IMR-90 (cell line): ENCODE measurements at regions not wholly inside any gene's neighbourhood (a gene's known extent, or its start where the extent isn't known, plus 50 kb on each side); places are given as distances from the start of the nearest gene placed in this dataset.
"Not testable (repeated sequence)": the region's sequence is repeated elsewhere in the genome, so short reads cannot be mapped to it uniquely, and the experiment has no call there.

Experiments used
- ATAC-seq: fragments of 200-7000 bp; cut with Tn5 transposase; 2 replicates; pipeline ENCODE4 v1.9.1; 2020; ENCODE audit warnings: low read depth, mild to moderate bottlenecking, moderate library complexity
- BruUV-seq: library from RNA; stranded (reverse); fragments of 400-500 nt; replicated peaks from 2 replicates; lab custom pipeline; 2021; lab: Mats Ljungman, UMichigan
- CTCF ChIA-PET: fragments of 300-600 bp; formaldehyde crosslinking; extraction: SDS; loops from one replicate; lab custom pipeline; 2021; ENCODE audit warnings: antibody characterized with exemption; lab: Yijun Ruan, JAX
- POLR2A ChIA-PET: fragments of 300-600 bp; sonication (Branson Sonifier 250); formaldehyde crosslinking; loops from one replicate; lab custom pipeline; 2022; ENCODE audit warnings: antibody characterized with exemption; ENCODE audit not compliant: unreplicated experiment; lab: Charles Lee
- DNase-seq: peaks from one replicate; pipeline ENCODE4 v3.0.0; 2013
- H2AFZ ChIP-seq: replicated peaks from 2 replicates; pipeline ENCODE3; 2013; ENCODE audit warnings: low read length, mild to moderate bottlenecking; ENCODE audit not compliant: poor library complexity
- H2AK5ac ChIP-seq: 2 replicates; pipeline ENCODE4 v1.6.1; 2013; ENCODE audit warnings: low read depth, low read length, inconsistent platforms
- H2AK9ac ChIP-seq: replicated peaks from 2 replicates; pipeline ENCODE3; 2013; ENCODE audit warnings: mild to moderate bottlenecking, low read depth, low read length, moderate library complexity; ENCODE audit not compliant: poor library complexity
- H2BK120ac ChIP-seq: 2 replicates; pipeline ENCODE4 v1.6.1; 2013; ENCODE audit warnings: low read depth, low read length, inconsistent platforms
- H2BK15ac ChIP-seq: 3 replicates; pipeline ENCODE4 v1.6.1; 2013; ENCODE audit warnings: low read depth, low read length, inconsistent platforms
- H2BK20ac ChIP-seq: 2 replicates; pipeline ENCODE4 v1.6.1; 2013; ENCODE audit warnings: low read depth, mild to moderate bottlenecking, inconsistent platforms, low read length, moderate library complexity
- H2BK5ac ChIP-seq: 2 replicates; pipeline ENCODE4 v1.6.1; 2013; ENCODE audit warnings: mild to moderate bottlenecking, low read depth, low read length, inconsistent platforms; ENCODE audit not compliant: poor library complexity, severe bottlenecking
- H3K14ac ChIP-seq: replicated peaks from 2 replicates; pipeline ENCODE4 v1.6.1; 2013; ENCODE audit warnings: low read depth, low read length, inconsistent platforms
- H3K18ac ChIP-seq: 2 replicates; pipeline ENCODE4 v1.6.1; 2013; ENCODE audit warnings: low read depth, low read length, control low read depth
- H3K23ac ChIP-seq: 2 replicates; pipeline ENCODE4 v1.6.1; 2013; ENCODE audit warnings: low read depth, low read length, inconsistent platforms
- H3K27ac ChIP-seq: 2 replicates; pipeline ENCODE4 v1.5.1; 2013; ENCODE audit warnings: mild to moderate bottlenecking, control low read depth, low read length; ENCODE audit not compliant: insufficient read depth
- H3K27me3 ChIP-seq: 2 replicates; pipeline ENCODE4 v1.6.1; 2013; ENCODE audit warnings: low read length; ENCODE audit not compliant: control insufficient read depth, insufficient read depth
- H3K36me3 ChIP-seq: 2 replicates; pipeline ENCODE4 v1.6.1; 2013; ENCODE audit warnings: low read length, mixed read lengths; ENCODE audit not compliant: control insufficient read depth, insufficient read depth
- H3K4ac ChIP-seq: 2 replicates; pipeline ENCODE4 v1.6.1; 2013; ENCODE audit warnings: low read depth, low read length, inconsistent platforms
- H3K4me1 ChIP-seq: 2 replicates; pipeline ENCODE4 v1.6.1; 2013; ENCODE audit warnings: low read length, mixed read lengths; ENCODE audit not compliant: control insufficient read depth, insufficient read depth
- H3K4me2 ChIP-seq: 2 replicates; pipeline ENCODE4 v1.6.1; 2013; ENCODE audit warnings: low read depth, mild to moderate bottlenecking, control low read depth, low read length, moderate library complexity
- H3K4me3 ChIP-seq: 2 replicates; pipeline ENCODE4 v1.5.1; 2013; ENCODE audit warnings: low read depth, mild to moderate bottlenecking, control low read depth, low read length, moderate library complexity; ENCODE audit not compliant: insufficient read depth
- H3K56ac ChIP-seq: 2 replicates; pipeline ENCODE4 v1.6.1; 2013; ENCODE audit warnings: low read length, inconsistent platforms; ENCODE audit not compliant: insufficient read depth; ENCODE audit errors: extremely low read depth
- H3K79me1 ChIP-seq, 2 experiments: 2 replicates each; pipeline ENCODE4 v1.6.1; 2013; ENCODE audit warnings: low read length in 2 of 2, inconsistent platforms in 1 of 2, low read depth in 1 of 2
- H3K9ac ChIP-seq: 2 replicates; pipeline ENCODE4 v1.6.1; 2013; ENCODE audit warnings: low read depth, low read length, control low read depth
- H3K9me1 ChIP-seq: 2 replicates; pipeline ENCODE4 v1.6.1; 2013; ENCODE audit warnings: low read length, inconsistent platforms; ENCODE audit not compliant: insufficient read depth
- H3K9me3 ChIP-seq: 2 replicates; pipeline ENCODE4 v1.6.1; 2013; ENCODE audit warnings: low read length; ENCODE audit not compliant: control insufficient read depth, insufficient read depth
- H4K20me1 ChIP-seq: 2 replicates; pipeline ENCODE4 v1.6.1; 2013; ENCODE audit warnings: low read length, inconsistent platforms; ENCODE audit not compliant: insufficient read depth
- H4K5ac ChIP-seq: 2 replicates; pipeline ENCODE4 v1.6.1; 2013; ENCODE audit warnings: mild to moderate bottlenecking, low read depth, low read length, control low read depth
- H4K8ac ChIP-seq, 2 experiments: 2 replicates each; pipeline ENCODE4 v1.6.1; 2013; ENCODE audit warnings: low read depth in 2 of 2, low read length in 2 of 2, control low read depth in 1 of 2, inconsistent platforms in 1 of 2
- H4K91ac ChIP-seq: 2 replicates; pipeline ENCODE4 v1.6.1; 2013; ENCODE audit warnings: low read depth, low read length, inconsistent platforms; ENCODE audit not compliant: insufficient read depth
- MAZ ChIP-seq: IDR thresholded peaks from 2 replicates; pipeline ENCODE4 v1.6.1; 2012; ENCODE audit warnings: low read depth, mild to moderate bottlenecking, low read length, improper control_type of control experiment, moderate library complexity, borderline replicate concordance
- RAD21 ChIP-seq: IDR thresholded peaks from 2 replicates; pipeline ENCODE4 v1.6.1; 2012; ENCODE audit warnings: low read length, improper control_type of control experiment
- RCOR1 ChIP-seq: IDR thresholded peaks from 2 replicates; pipeline ENCODE4 v1.6.1; 2012; ENCODE audit warnings: mild to moderate bottlenecking, low read length, improper control_type of control experiment; ENCODE audit not compliant: insufficient replicate concordance
- RFX5 ChIP-seq: IDR thresholded peaks from 2 replicates; pipeline ENCODE4 v1.8.0; 2012; ENCODE audit warnings: low read depth, mild to moderate bottlenecking, low read length, moderate library complexity
- WGBS, 2 experiments: methylation state at CpG; one replicate each; pipeline versions ENCODE4 v1.1.5 to v1.1.7; 2013; ENCODE audit warnings: missing lambda C conversion rate in 2 of 2; ENCODE audit not compliant: insufficient read length in 1 of 2; ENCODE audit errors: extremely low coverage in 2 of 2; 5-methylcytosine and 5-hydroxymethylcytosine counted together
- dilution Hi-C: fragments of 300-500 bp; cut with HindIII; formaldehyde crosslinking; loops from one replicate; pipeline ENCODE4 v1.14.3; 2018; ENCODE audit warnings: low sequenced_read_pairs; ENCODE audit not compliant: unreplicated experiment
- in situ Hi-C: fragments of 300-500 bp; cut with MboI; formaldehyde crosslinking; loops from 3 replicates; pipeline ENCODE4 v1.14.3; 2019; ENCODE audit warnings: low sequenced_read_pairs, inconsistent platforms, mixed read lengths
- intact Hi-C: fragments of 100-400 bp; cut with micrococcal nuclease; formaldehyde crosslinking; loops from 2 replicates; pipeline ENCODE4 v1.10.0; 2022

DNA sequence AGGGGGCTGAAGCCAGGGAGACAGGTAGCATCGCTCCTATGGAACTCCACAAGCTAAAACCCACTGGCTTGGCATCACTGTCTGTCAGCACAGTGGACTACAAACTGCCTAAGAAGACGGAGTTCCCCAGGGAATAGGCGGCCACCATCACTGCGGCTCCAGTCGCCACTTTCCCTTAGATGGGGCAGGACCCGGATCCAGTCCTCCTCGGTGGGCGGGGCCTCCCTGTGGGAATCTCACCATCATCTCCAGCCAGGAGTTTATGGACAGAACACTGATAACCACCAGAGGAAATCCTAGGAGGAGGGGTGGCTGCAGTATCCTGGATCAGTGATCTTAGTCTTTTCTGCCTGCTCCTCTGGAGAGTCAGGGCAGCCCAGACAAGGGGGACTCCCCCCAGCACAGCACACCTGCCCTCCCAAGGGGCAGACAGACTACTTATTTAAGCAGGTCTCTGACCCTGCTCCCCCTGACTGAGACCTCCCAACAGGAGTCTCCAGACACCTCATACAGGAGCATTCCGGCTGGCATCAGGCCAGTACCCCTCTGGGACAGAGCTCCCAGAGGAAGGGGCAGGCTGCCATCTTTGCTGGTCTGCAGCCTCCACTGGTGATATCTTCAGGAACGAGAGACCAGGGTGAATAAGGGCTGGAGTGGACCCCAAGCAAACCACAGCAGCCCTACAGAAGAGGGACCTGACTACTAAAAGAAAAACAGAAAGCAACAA, 435.6 kb upstream of the RASGRP1 start (continued):
- TF ChIP-seq RAD21: no peak

DNA sequence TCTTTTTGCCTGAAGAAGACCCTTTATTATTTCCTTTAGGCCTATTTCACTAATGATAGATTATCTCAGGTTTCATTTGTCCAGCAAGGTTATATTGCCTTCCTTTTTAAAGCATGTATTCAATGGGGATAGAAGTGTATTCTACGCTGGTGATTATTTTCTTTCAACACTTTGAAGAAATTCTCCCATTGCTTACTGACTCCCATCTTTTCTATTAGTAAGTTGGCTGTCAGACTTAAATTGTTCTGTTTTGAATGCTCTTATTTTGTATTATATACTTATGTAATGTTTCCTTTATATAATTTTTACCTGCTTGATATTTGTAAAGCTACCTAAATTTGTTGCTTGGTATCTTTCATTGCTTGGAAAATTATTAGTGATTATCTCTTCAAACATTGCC, 445.1 kb upstream of the RASGRP1 start:
- Histone ChIP-seq H2AK9ac (no peak overlapping the region), H3K9me3 (peaks cover 10% of the 10 kb centered on the region), H3K27ac (no peak overlapping the region), H3K9me1 (no peaks in the 10 kb centered on the region), H3K79me1 (no peaks in the 10 kb centered on the region), H2BK120ac (no peak overlapping the region), H3K4me2 (no peak overlapping the region), H3K27me3 (no peaks in the 10 kb centered on the region), H4K20me1 (no peaks in the 10 kb centered on the region), H2BK20ac (no peak overlapping the region), H3K4me3 (no peak overlapping the region), H2AK5ac (no peak overlapping the region), H3K56ac (no peak overlapping the region), H3K4me1 (no peaks in the 10 kb centered on the region), H2AFZ (no peak overlapping the region), H2BK15ac (no peak overlapping the region), H3K23ac (no peak overlapping the region), H3K9ac (no peak overlapping the region), H3K18ac (no peak overlapping the region), H4K8ac (no peak overlapping the region), H3K36me3 (no peaks in the 10 kb centered on the region), H2BK5ac (no peak overlapping the region), H4K91ac (no peak overlapping the region), H3K14ac (no peak overlapping the region), H4K5ac (no peak overlapping the region), H3K4ac (no peak overlapping the region)
- DNase-seq (no peak), ATAC-seq (no peak)
- in situ Hi-C loops: no loop called here
- POLR2A ChIA-PET: no interaction called here
- WGBS, 2 experiments: no CpG with 5 or more reads among the region's 1 CpG
- no TSS peak for BruUV-seq
- dilution Hi-C loops: no loop called here
- CTCF ChIA-PET: no interaction called here
- TF ChIP-seq RFX5: no peak
- no peak for TF ChIP-seq MAZ
- TF ChIP-seq RCOR1: no peak
- intact Hi-C loops: no loop called here

DNA sequence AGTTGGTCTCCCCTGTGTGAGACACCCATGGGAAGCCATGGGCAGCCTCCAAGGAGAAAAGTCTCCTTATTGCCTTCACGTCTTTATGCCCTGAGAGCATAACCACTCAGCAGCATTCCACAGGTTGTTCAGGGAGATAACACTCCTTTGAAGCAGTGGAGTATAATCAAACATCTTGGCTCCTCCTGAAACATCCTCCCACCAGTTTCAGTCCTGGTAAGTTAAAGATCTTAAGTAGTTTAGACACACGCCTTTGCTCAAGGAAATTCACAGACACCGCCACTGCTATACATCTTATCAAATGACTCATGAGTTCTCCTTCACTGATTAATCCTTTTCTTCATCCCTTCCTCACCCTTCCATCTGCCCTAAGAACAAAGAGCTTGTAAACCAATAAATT, 446.5 kb upstream of the RASGRP1 start:
- H2BK120ac ChIP-seq, H4K91ac ChIP-seq, POLR2A ChIA-PET, H3K36me3 ChIP-seq, in situ Hi-C loops, H3K23ac ChIP-seq, H3K4ac ChIP-seq, H3K14ac ChIP-seq, H3K27ac ChIP-seq, H2AK5ac ChIP-seq, H3K4me3 ChIP-seq, H2BK5ac ChIP-seq, BruUV-seq, H3K79me1 ChIP-seq, H4K20me1 ChIP-seq, H3K4me1 ChIP-seq, H4K5ac ChIP-seq, H3K27me3 ChIP-seq, H3K56ac ChIP-seq, intact Hi-C loops, H2BK20ac ChIP-seq, H2AK9ac ChIP-seq, DNase-seq, H2AFZ ChIP-seq, H3K9ac ChIP-seq, H3K4me2 ChIP-seq, H2BK15ac ChIP-seq, H3K9me1 ChIP-seq, ATAC-seq, CTCF ChIA-PET, dilution Hi-C loops, H3K18ac ChIP-seq, H4K8ac ChIP-seq: not testable (repeated sequence)
- no CpG with 5 or more reads among the region's 3 CpGs for WGBS, 2 experiments
- peaks cover 10% of the 10 kb centered on the region for H3K9me3 ChIP-seq
